HG03469 (cell line): ENCODE measurements at regions not wholly inside any gene's neighbourhood (a gene's known extent, or its start where the extent isn't known, plus 50 kb on each side); places are given as distances from the start of the nearest gene placed in this dataset.

Source experiments
- ATAC-seq: cut with Tn5 transposase; IDR thresholded peaks from one replicate; pipeline ENCODE4 v1.9.1; 2021; ENCODE audit warnings: mild to moderate bottlenecking, moderate library complexity, moderate number of reproducible peaks; ENCODE audit not compliant: unreplicated experiment

DNA sequence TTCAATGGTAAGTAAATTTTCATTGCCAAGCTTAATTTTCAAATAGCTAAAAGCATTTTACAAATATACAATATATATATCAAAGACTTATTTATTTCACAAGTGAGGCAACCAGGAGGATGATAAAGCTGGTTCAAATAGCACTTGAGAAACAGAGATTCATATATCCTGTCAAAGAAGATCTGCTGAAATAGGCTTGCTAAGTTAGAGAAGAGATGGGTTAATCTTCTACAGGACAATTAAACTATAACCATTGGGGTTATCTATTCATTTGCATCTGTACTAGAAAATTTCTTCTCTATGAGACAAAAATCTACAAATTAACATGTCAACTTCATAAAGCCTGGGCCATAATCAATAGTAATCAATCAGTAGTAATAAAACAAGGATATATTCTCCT, 637.7 kb upstream of the UBE2E2 start:
- ATAC-seq = no peak

DNA sequence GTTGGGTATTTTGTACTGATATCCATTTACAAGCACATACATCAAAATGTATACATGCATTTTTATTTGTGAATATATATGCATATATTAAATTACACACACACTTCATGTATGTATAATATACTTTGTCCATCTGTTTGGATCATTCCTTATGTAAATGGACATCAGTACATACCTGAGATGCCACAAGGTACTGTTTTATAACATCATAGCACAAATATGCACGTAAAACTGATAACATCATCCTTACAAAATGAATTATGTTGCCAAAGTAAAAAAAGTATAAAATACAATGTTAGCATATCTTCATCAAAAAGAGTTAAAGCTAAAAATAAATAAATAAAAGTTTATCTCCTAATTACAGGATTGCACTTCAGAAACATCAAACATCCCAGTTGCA, 634.8 kb upstream of the UBE2E2 start:
- ATAC-seq = no peak

DNA sequence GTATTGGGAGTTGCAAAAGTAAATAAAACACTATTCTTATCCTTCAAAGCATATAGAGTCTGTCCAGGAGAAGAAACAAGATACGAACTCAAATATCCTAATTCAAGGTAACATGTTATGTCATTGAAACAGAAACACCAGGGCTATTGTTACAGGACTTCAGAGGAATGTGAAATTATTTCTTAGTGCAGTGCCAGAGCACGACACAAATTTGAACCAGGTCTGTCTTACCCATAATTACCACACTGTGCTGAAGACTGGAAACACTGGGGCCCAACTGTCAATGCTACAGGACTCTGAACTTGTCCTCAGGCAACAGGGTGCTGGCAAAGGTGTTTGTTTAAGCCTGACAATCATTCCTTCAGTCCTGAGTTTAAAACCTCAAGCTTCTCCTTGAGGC, 633.6 kb upstream of the UBE2E2 start:
- ATAC-seq = no peak

DNA sequence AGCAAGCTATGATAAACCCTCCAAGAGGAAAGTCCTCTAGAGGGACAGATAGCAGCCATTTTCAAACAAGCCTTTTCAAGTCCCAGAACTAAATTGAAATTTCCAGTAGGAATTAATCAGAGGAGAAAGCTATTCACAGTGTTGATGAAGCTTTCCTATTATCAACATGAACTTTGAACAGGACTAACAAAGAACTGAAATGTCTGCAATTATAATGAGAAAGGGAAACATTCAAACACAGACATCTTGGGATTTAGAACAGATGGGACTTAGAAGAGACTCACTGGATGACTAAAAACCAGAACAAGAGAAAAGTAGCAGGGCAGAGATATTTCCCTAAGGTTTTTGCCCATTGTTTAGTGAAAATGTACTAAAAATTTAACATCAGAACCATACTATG, 622.1 kb upstream of the UBE2E2 start:
- no peak for ATAC-seq

DNA sequence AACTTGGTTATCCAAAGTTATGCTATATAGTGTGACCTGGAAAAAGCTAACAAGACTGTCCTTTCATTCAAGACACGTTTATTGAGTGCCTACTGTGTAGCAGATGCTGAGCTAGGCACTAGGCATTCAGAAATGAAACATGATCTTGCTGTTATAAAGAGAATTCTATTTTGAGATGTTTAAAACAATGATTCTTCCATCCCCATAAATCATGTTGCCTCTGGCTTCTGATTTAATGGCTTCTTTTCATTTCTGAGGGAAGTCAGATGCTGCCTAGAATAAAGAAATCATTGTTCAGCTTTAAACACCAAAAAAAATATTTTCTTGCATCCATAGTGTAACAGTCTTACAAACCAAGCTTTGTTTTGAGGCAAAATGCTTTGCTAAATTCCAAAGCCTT, 620.9 kb upstream of the UBE2E2 start:
- no peak for ATAC-seq

GRCh38 chr3:22585504-22585903, 617.6 kb upstream of the UBE2E2 start:
- no peak for ATAC-seq

- no peak for ATAC-seq
Observed at GRCh38 chr3:22585911-22586310, 617.2 kb upstream of the UBE2E2 start.

GRCh38 chr3:22587446-22587845, 615.7 kb upstream of the UBE2E2 start:
- ATAC-seq = no peak

GRCh38 chr3:22593638-22594037, 609.5 kb upstream of the UBE2E2 start:
- no peak for ATAC-seq

- ATAC-seq = no peak
Observed at GRCh38 chr3:22594990-22595389, 608.1 kb upstream of the UBE2E2 start.

GRCh38 chr3:22606461-22606860, 596.7 kb upstream of the UBE2E2 start:
- no peak for ATAC-seq

GRCh38 chr3:22606938-22607337, 596.2 kb upstream of the UBE2E2 start:
- ATAC-seq = no peak

DNA sequence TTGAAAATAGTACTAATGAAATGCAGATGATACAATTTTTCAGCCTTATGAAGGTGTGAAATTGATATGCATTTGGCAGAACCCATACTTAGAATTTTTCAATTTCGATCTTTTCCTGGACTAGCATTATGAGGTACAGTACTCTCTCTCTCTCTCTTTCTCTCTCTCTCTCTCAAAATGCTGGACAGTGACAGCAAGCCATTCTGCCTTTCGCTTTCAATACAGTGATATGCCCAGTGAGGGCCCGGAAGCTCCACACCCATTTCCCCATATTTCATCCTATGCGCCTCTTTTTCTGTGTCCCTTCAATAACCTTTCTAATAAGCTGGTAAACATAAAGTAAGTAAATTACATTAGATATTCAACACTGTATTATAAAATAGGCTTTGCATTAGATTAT, 595.0 kb upstream of the UBE2E2 start:
- no peak for ATAC-seq

GRCh38 chr3:22608721-22609120, 594.4 kb upstream of the UBE2E2 start:
- no peak for ATAC-seq

DNA sequence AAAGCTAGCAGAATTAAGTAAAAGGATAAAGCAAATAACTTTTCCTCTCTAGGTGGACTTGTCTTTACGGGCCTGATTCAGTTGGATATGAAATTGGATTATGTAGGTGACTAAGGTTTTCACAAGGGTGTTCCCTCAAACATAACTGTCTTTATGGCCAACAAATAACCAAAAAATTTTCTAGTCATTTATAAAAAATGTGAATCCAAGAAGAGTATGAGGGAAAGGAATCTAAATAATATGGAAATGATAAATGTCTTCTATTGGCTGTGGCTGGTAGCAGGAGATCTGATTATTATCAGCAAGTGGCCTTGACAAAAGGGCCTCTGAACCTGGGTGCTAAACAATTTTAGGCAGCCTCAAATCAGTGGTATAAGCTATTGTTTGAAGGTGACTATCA, 594.0 kb upstream of the UBE2E2 start:
- ATAC-seq = no peak

DNA sequence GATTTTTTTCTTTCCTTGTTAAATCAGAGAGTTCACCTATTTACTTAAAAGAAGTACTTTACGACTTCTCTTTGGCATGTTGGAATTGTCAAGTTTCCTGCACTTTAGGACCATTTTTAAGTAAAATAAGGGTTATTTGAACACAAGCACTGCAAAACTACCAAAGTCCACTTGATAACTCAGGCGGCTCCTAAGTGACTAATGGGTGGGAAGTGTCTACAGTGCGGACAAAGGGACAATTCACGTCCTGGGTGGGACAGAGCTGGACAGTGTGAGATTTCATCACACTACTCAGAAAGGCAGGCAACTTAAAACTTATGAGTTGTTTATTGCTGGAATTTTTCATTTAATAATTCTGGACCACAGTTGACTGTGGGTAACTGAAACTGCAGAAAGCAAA, 590.2 kb upstream of the UBE2E2 start:
- no peak for ATAC-seq

GRCh38 chr3:22615790-22616189, 587.3 kb upstream of the UBE2E2 start:
- ATAC-seq = no peak

DNA sequence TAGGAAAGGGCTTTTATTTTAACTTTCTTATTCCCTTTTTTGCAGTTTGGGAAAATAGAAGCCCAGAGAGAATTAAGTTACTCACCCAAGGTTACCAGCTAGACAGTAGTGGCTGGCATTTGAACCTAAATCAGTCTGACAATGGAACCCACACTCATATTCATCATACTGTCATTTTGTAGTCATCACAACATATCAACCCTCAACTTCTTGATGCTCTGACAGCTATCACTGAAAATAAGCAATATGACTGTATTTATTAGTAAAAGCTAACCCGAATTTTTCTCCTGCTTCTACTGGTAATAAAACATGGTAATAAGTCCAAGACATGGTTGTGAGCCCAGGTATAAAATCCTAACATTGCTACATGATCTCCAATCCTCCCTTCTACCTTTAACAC, 585.8 kb upstream of the UBE2E2 start:
- ATAC-seq = no peak

DNA sequence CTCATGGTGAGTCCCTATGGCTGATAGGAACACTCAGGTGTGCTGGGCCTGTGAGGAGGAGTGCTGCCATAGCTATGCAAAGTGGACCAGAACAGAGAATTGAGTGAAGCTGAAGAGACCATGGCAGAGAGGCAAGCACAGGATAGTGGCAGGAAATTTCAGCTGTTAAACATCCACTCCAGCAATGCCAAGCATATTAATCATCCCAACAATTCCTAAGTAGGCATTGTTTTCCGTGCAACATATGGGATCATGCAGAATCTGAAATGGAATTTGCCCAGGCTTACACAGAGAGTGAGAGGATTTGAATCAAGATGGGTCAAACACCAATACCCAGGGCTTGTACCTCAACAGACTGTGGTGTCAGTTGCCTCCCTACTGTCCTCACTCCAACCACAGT, 582.6 kb upstream of the UBE2E2 start:
- no peak for ATAC-seq

GRCh38 chr3:22621205-22621809, 581.8 kb upstream of the UBE2E2 start:
- no peak for ATAC-seq

DNA sequence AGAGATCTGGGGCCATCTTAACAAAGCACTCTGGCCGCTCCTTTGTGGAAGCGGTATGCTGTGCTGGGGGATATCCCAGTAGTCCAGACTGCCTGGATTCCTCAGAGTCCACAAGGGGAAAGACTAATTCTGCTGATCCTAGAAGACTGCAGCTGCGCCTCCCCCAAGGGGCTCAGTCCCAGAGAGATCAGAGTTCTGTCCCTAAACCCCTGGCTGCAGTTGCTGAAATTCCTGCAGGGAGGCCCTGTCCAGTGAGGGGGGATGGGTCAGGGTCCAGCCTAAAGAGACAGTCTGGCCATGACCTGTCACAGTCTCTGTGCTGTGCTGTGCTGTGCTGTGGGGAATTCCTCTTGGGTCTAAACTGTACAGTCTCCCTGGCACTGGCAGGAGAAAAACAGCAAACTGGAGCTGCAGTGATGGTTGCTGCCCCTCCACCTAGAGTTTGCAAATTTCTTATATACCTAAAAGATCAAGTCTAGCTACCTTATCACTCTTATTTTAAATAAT, 575.1 kb upstream of the UBE2E2 start:
- no peak for ATAC-seq

DNA sequence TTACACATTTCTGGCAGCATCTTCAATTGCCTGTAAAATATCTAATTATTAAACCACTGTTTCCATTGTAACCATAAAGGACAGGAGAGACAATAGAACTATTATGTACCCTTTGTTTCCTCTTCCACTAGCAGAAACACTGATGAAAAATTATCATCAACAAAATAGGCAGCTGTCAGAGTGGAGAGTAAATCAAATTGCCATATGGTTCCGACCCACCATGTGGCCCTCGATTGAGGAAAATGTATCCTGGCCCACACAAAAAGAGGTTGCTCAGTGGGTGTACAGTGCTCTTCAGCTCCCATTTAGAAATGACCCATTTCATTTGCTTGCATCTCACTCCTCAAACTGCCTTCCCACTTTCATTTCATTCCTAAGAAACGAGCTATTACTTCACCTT, 570.6 kb upstream of the UBE2E2 start:
- ATAC-seq = no peak

DNA sequence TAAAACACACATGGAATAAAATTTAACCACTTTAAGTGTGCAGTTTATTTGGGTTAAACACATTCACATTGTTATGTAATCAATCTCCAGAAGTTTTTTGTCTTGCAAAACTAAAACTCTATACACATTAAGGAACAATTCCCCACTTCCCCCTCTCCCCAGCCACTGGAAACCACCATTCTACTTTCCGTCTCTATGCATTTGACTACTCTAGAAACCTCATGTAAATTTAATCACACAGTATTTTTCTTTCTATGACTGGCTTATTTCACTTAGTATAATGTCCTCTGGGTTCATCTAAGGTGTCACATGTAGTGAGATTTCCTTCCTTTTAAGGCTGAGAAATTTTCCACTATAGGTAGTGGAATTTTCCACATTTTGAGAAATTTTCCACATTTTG, 568.7 kb upstream of the UBE2E2 start:
- no peak for ATAC-seq
